Endothelial cell (in vitro differentiated cells): ENCODE measurements at regions not wholly inside any gene's neighbourhood (a gene's known extent, or its start where the extent isn't known, plus 50 kb on each side); places are given as distances from the start of the nearest gene placed in this dataset.

Source experiments
- DNase-seq: peaks from one replicate; pipeline ENCODE4 v3.0.0; 2021; ENCODE audit warnings: low spot score
- H3K27ac Mint-ChIP-seq: one replicate; pipeline ENCODE4 v1.8.0; 2021; ENCODE audit warnings: mixed read lengths, inconsistent platforms; ENCODE audit not compliant: unreplicated experiment
- H3K27me3 Mint-ChIP-seq: one replicate; pipeline ENCODE4 v1.8.0; 2021; ENCODE audit warnings: mild to moderate bottlenecking, moderate library complexity, mixed read lengths, inconsistent platforms; ENCODE audit not compliant: unreplicated experiment
- H3K36me3 Mint-ChIP-seq: one replicate; pipeline ENCODE4 v1.8.0; 2021; ENCODE audit warnings: mild to moderate bottlenecking, low read depth, mixed read lengths, inconsistent platforms; ENCODE audit not compliant: unreplicated experiment
- H3K4me1 Mint-ChIP-seq: one replicate; pipeline ENCODE4 v1.8.0; 2021; ENCODE audit warnings: mild to moderate bottlenecking, mixed read lengths, inconsistent platforms; ENCODE audit not compliant: unreplicated experiment
- H3K4me3 Mint-ChIP-seq: one replicate; pipeline ENCODE4 v1.8.0; 2021; ENCODE audit warnings: mild to moderate bottlenecking, mixed read lengths, inconsistent platforms; ENCODE audit not compliant: unreplicated experiment
- H3K9me3 Mint-ChIP-seq: one replicate; pipeline ENCODE4 v1.8.0; 2021; ENCODE audit warnings: mixed read lengths, inconsistent platforms; ENCODE audit not compliant: unreplicated experiment
- TF ChIP-seq, protein P1 (sequence below): fragments of 200-600 bp; sonication (generic); IDR thresholded peaks from one replicate; pipeline ENCODE4 v1.5.0; 2021; ENCODE audit warnings: antibody characterized with exemption; ENCODE audit not compliant: unreplicated experiment

DNA sequence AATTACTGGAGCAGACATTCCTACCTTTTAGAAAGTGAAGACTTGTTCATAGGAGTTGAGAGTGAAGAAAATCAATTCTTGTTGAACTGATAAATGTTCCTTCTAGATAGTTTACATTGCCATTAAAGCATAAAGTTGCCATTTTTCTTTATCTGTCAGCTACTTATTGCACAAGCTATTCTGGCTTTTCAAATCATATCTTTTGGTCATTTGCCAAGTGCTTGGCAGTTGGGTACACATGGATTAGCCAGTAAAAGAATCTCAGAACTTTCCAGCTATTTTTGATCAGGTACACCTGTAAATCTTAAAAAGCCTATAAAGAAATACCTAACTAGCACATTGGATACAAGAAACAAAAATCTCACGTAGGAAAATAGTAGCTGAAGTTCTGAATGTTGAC is 56.4 kb upstream of the PNPLA4 start:
- no peak for DNase-seq
- no peaks in the 10 kb centered on the region for H3K4me1 Mint-ChIP-seq
- TF ChIP-seq, protein P1, sequence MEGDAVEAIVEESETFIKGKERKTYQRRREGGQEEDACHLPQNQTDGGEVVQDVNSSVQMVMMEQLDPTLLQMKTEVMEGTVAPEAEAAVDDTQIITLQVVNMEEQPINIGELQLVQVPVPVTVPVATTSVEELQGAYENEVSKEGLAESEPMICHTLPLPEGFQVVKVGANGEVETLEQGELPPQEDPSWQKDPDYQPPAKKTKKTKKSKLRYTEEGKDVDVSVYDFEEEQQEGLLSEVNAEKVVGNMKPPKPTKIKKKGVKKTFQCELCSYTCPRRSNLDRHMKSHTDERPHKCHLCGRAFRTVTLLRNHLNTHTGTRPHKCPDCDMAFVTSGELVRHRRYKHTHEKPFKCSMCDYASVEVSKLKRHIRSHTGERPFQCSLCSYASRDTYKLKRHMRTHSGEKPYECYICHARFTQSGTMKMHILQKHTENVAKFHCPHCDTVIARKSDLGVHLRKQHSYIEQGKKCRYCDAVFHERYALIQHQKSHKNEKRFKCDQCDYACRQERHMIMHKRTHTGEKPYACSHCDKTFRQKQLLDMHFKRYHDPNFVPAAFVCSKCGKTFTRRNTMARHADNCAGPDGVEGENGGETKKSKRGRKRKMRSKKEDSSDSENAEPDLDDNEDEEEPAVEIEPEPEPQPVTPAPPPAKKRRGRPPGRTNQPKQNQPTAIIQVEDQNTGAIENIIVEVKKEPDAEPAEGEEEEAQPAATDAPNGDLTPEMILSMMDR, result no peak
- no peak overlapping the region for H3K4me3 Mint-ChIP-seq
- H3K9me3 Mint-ChIP-seq, result no peaks in the 10 kb centered on the region
- no peak overlapping the region for H3K27ac Mint-ChIP-seq
- no peaks in the 10 kb centered on the region for H3K36me3 Mint-ChIP-seq
- H3K27me3 Mint-ChIP-seq, result no peaks in the 10 kb centered on the region
